IPS DF 19.7 (cell line): ENCODE measurements at regions not wholly inside any gene's neighbourhood (a gene's known extent, or its start where the extent isn't known, plus 50 kb on each side); places are given as distances from the start of the nearest gene placed in this dataset.
"Not testable (repeated sequence)": the region's sequence is repeated elsewhere in the genome, so short reads cannot be mapped to it uniquely, and the experiment has no call there.

ENCODE experiments used
- DNase-seq: peaks from one replicate; pipeline ENCODE4 v3.0.0-alpha.2; 2013; ENCODE audit warnings: low read depth, low spot score

- DNase-seq = not testable (repeated sequence)
These were observed 142.3 kb upstream of the KCNJ18 start for GRCh38 chr17:21550031-21550430.

DNA sequence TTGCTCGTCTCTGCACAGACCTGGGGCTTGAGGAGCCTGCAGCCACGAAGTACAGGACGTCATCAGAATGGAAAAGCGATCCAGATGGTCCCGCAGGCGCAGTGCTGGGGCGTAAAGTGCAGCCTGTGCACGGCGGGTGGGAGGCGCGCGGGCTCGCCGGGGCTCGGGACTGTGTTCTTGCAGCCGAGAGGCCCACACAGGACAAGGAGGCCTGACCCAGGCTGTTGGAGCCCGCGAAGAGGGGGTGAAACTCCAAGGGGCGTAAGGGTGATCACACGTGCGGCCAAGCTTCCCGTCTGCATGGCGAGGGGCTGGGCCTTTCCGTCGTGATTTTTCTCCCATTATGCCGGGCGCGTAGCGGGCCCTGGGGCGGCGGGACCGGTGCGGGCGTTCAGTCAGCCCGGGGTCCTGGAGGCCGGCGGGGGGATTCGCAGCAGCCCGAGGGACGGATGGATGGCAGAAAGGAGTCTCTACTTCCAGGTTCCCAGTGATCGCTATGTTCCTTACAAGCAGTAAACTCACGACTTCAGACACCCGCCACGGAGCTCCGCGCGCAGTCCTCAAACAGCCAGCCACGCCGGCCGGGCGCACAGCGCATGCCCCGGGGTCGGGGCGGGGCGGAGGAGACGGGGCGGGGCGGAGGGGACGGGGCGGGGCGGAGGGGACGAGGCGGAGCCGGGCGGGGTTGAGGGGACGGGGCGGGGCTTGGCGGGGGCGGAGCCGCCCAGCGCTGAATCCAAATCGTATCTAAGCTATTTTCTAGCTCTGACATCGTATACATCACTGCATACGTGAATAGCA lies 141.0 kb upstream of the KCNJ18 start:
- no peak for DNase-seq

- DNase-seq = not testable (repeated sequence)
These were observed 133.4 kb upstream of the KCNJ18 start for GRCh38 chr17:21558921-21559320.

DNA sequence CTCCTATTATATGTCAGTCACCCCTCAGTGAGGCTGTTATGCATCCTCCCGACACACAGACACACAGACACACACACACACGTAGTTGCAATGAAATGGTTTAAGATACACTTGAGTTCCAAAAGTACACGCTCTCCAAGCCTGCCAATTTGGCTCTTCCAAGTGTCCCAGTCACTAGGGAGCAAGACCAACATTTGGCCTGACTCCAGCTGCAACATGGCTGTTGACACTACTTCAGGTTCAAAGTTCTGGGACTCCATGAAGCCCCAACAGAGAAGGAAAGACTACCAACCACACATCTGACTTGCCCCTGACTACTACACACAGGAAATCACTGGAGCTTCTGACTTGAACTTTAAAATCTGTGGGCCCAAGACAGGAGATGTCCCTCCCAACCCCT lies 128.1 kb upstream of the KCNJ18 start:
- DNase-seq = no peak

DNA sequence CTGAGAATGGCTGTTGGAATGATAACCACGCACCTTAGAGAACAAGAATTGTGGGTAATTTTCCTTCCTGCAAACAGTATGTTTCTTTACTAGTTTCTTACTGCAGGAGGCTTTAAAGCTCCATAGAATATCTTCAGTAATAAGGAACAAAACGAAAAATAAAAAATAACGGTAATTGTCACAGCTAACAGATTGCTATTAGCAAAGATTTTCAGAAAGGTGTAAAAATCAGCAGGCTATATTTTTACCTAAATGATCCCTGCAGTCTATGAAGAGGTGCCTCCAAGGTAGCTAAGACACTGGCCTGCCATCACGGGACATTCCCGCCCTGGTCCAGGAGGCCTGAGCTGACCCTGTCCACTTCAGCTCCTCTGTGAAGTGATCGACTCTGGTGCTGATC lies 127.6 kb upstream of the KCNJ18 start:
- not testable (repeated sequence) for DNase-seq

GRCh38 chr17:21570427-21570826 lies 121.9 kb upstream of the KCNJ18 start:
- not testable (repeated sequence) for DNase-seq

DNA sequence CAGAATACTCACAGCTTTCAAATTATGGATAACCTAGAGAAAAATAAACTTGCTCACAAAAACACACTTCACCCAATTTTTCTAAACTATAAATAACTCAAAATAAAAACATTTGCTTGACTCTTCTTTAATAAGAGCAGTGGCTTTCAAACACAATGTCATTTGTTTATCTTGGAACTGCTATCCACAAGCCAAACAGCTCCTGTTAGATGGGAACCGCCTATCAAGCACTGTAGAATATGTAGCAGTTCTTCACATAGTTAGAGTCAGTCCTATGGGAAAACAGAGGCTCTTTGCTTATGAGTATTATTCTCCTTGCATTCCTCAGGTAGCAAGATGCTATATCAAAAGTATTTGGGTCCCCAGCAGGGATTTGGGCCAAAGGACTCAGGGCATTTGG lies 120.2 kb upstream of the KCNJ18 start:
- not testable (repeated sequence) for DNase-seq

- DNase-seq = not testable (repeated sequence)
These were observed 118.9 kb upstream of the KCNJ18 start for GRCh38 chr17:21573271-21573960.

DNA sequence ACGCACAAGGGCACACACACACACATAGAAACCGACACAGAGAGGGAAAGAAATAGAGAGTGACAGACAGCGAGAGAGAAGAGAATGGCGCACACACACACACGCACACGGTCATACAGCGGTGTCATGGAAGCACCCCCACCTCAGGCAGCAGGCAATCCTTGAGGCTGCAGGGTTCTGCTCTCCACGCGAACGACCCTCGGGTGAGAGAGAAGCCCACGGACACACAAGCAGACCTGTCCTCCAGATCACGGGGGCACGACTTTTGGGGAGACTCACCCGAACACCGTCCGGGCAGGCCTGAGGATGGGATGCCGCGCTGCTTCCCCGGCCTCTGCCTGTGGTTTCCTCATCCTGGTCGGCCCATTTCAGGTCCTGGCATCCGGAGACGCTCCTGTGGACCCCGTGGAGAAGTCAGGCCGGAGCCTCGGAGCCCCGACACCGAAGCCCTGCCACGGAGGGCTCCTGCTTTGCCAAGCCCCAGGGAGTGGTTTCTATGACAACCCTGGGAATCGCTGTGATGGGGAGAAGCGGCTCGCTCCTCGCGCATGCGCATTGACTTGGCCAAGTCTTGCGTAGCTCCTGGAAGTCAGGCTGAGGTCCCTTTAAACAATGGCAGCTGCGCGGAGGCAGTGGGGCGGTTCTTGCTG lies 118.2 kb upstream of the KCNJ18 start:
- DNase-seq = no peak

DNA sequence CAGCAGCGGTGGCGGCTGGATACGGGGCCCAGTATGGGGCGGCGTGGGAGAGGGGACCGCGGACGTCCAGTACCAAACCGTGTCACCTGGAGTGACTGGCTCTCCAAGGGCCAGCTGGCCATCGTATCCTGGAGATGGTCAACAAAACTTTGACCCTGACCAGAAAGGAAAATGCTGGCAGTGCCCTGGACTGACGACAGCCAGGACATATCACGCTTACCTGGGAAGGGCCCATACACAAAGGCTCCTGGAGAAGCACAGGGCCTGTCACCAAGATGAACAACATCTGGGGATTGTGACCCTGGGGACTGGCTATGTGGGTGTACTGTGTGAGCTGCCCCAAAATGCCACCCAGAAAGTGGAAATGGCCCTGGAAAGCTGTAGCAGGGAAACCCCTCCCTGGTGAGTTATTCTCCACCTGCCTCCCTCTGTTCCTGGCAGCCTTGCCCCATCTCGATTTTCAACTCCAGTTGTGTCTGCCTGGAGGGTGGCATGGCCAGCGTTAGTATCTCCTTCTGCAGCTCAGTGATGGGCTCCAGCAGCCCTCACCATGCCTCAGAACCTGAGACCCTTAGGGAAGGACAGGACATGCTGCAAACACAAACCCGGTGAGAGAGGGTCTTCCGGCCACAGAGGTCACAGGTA lies 117.6 kb upstream of the KCNJ18 start:
- not testable (repeated sequence) for DNase-seq

DNA sequence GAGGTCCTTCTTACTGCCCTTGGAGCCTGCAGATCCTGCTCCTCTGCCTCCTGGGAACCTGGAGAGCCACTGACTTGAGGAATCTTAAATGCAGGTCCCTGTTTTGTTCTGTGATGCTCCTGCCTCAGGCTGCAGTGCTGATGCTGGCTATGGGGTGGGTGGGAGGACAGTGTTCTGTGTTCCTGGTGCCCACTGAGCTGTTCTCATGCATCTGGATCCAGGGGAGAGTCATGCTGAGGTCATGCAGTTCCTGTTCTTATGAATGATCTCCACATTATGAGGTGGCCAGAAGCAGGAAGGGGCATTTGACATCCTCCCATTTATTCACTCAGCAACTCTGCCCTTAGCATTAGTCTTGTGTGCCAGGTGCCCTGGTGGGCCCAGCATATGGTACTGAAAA lies 113.5 kb upstream of the KCNJ18 start:
- DNase-seq = not testable (repeated sequence)

- no peak for DNase-seq
These were observed 99.5 kb upstream of the KCNJ18 start for GRCh38 chr17:21592774-21593173.

DNA sequence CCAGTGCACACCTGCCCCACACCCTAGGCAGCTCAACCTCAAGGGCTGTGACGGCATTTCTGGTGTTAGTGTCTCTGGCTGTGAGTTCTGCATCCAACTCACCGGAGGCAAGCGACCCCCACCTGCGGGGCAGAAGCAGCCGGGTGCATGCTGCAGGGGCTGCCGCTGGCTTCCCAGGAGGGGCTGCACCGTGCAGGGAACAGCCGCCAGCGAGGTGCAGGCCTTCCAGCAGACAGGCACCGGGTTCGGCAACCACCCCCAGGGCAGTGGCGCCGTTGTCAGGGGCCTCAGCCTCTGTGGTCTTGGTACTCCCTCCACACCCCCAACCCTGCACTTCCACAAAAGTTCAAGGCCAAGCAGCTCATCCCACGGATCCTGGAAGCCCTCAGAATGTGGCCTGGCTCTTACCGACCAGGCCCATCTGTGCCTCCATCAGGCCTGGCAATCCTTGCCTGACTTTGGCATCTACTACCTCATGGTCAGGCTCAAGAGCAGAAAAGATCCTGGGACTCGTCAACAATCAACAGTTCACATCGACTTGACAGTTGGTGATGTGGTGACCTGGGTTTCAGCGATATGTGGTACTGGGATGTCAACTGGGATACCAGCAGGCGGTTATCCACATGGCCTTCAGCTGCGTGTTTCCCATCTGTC lies 98.7 kb upstream of the KCNJ18 start:
- not testable (repeated sequence) for DNase-seq

- no peak for DNase-seq
These were observed 97.2 kb upstream of the KCNJ18 start for GRCh38 chr17:21595086-21595485.

- no peak for DNase-seq
These were observed 90.1 kb upstream of the KCNJ18 start for GRCh38 chr17:21602176-21602575.

DNA sequence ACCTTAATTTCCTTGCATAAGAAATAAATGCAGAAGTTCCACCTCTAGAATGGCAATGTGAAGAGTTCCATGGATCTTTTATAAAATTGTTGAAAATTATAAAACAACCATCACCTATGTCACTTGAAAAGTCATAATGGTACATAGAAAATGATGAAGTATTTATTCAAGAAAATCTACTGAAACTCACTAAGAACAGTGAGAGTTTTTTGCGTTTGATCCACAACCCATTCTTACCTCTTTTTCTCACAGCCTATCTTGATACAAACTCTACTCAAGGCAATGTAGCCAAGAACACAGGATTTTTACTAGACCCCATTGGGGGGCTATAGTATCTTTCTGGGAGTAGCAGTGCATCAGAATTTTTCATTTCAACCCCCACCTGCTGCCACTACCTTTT lies 89.0 kb upstream of the KCNJ18 start:
- not testable (repeated sequence) for DNase-seq

DNA sequence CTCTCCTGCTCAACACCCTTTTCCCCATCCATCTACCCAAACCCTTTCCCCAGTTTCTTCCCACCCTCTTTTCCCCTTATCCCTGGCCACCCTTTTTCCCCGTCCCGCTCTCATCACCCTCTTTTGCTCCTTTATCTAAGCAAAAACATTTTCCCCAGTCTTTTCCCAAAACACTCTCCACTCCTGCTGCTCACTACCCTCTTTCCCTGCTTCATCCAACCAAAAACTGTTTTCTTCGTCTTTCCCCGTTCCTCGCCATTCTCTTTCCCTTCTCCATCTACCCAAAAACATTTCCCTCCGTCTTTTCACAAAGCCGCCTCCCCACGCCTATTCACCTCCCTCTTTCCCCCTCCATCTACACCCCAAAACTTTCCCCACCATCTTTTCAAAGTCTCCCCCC lies 80.9 kb upstream of the KCNJ18 start:
- not testable (repeated sequence) for DNase-seq

DNA sequence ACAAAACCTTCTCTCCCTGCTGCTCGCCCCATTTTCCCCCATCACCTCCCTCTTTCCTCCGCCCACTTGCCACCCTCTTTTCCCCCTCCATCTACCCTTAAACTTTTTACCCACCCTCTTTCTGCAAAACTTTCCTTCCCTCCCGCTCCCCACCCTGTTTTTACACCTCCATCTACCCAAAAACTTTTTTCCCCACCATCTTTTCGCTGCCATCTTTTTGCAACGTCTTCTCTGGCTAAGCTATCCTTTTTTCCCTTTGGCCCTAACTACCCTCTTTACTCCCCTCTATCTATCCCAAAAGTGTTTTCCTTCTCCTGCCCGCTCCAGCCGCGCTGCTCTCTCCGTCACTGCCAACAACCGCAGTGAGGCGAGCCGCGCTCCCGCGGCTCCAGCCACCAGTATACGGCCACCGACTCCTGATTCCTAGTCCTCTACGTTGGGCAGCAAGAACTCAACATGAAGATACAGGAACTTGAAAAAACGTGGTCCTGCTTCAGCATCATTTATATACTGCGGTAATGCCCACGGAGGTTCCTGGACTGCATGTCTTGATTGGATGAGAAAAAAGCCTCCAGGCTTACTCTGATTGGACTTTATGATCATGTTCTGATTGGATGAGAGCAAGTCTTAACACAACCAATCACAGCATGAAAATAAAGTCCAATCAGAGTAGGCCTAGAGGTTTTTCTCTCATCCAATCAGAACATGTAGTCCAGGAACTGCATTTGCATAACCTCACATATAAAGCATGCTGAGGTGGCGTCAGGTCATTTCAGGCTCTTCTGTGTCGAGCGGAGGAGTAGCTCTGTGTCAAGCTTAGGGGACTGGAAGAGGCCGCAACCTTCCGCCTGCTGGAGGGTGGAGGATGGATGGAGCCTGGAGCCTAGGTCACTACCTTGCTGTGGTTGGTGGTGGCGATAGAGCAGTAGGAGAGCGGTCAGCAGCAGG lies 79.9 kb upstream of the KCNJ18 start:
- not testable (repeated sequence) for DNase-seq

GRCh38 chr17:21613071-21613429 lies 79.3 kb upstream of the KCNJ18 start:
- DNase-seq = no peak

GRCh38 chr17:21626987-21627386 lies 65.3 kb upstream of the KCNJ18 start:
- DNase-seq = not testable (repeated sequence)
